ENCODE measurements at regions not wholly inside any gene's neighbourhood (a gene's known extent, or its start where the extent isn't known, plus 50 kb on each side); places are given as distances from the start of the nearest gene placed in this dataset.

DNA sequence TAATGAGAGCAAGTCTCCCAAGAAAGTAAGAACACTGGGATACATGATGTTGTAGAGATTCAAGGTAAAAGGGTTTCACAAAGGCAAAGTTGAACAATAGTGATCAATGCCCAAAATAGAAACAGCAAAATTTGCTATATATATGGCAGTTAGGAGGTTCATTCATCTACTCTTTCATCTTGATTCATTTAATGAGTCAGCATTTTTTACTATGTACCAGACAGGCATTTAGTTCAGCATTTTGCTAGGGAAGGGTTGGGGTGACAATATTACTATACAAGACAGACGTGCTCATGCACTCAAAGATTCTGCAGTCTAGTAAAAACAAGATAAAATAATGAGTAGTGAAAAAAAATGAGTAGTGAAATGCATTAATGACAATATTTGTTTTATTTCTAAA lies 264.9 kb upstream of the LMO3 start (continued):
- TF ChIP-seq, protein P1, sequence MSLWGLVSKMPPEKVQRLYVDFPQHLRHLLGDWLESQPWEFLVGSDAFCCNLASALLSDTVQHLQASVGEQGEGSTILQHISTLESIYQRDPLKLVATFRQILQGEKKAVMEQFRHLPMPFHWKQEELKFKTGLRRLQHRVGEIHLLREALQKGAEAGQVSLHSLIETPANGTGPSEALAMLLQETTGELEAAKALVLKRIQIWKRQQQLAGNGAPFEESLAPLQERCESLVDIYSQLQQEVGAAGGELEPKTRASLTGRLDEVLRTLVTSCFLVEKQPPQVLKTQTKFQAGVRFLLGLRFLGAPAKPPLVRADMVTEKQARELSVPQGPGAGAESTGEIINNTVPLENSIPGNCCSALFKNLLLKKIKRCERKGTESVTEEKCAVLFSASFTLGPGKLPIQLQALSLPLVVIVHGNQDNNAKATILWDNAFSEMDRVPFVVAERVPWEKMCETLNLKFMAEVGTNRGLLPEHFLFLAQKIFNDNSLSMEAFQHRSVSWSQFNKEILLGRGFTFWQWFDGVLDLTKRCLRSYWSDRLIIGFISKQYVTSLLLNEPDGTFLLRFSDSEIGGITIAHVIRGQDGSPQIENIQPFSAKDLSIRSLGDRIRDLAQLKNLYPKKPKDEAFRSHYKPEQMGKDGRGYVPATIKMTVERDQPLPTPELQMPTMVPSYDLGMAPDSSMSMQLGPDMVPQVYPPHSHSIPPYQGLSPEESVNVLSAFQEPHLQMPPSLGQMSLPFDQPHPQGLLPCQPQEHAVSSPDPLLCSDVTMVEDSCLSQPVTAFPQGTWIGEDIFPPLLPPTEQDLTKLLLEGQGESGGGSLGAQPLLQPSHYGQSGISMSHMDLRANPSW (CRISPR knock-in tag; conservative IDR thresholded peaks at IDR 0.05; ENCODE audit: low read depth), result no peak

DNA sequence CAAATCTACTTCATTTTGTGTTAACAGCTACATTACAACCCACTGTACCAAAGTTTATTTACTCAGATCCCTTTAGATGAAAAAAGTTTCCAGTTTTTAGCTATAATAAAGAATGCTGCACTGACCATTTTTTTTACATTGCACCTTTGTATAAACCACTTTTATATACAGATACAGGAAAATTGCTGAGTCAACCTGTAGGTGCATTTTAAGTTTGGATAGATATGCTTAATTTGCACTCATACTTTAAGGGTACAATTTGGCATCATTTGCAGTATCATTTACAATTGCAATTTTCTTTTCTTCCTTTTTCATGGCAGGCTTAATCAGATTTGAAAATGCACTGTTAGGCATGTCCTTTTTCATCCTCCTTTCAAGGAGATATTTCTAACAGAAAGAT lies 257.8 kb upstream of the LMO3 start:
- H3K36me3 Mint-ChIP-seq, result no peaks in the 10 kb centered on the region
- H3K4me3 Mint-ChIP-seq, result no peak overlapping the region
- no peak overlapping the region for H3K27ac Mint-ChIP-seq
- ATAC-seq, result no peak
- TF ChIP-seq ZNF423 (CRISPR knock-in tag; IDR thresholded peaks at IDR 0.05), result no peak
- no peak for TF ChIP-seq GABPB1 (CRISPR knock-in tag; IDR thresholded peaks at IDR 0.05)
- TF ChIP-seq, protein P2, sequence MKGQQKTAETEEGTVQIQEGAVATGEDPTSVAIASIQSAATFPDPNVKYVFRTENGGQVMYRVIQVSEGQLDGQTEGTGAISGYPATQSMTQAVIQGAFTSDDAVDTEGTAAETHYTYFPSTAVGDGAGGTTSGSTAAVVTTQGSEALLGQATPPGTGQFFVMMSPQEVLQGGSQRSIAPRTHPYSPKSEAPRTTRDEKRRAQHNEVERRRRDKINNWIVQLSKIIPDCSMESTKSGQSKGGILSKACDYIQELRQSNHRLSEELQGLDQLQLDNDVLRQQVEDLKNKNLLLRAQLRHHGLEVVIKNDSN (CRISPR knock-in tag; IDR thresholded peaks at IDR 0.05), result no peak
- no peak for TF ChIP-seq CREB1 (CRISPR knock-in tag; IDR thresholded peaks at IDR 0.05)
- no peak for TF ChIP-seq ZNF416 (CRISPR knock-in tag; IDR thresholded peaks at IDR 0.05)
- TF ChIP-seq, protein P3, sequence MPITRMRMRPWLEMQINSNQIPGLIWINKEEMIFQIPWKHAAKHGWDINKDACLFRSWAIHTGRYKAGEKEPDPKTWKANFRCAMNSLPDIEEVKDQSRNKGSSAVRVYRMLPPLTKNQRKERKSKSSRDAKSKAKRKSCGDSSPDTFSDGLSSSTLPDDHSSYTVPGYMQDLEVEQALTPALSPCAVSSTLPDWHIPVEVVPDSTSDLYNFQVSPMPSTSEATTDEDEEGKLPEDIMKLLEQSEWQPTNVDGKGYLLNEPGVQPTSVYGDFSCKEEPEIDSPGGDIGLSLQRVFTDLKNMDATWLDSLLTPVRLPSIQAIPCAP (CRISPR knock-in tag; IDR thresholded peaks at IDR 0.05), result no peak
- TF ChIP-seq ZNF232 (CRISPR knock-in tag; IDR thresholded peaks at IDR 0.05), result no peak
- TF ChIP-seq, protein P4, sequence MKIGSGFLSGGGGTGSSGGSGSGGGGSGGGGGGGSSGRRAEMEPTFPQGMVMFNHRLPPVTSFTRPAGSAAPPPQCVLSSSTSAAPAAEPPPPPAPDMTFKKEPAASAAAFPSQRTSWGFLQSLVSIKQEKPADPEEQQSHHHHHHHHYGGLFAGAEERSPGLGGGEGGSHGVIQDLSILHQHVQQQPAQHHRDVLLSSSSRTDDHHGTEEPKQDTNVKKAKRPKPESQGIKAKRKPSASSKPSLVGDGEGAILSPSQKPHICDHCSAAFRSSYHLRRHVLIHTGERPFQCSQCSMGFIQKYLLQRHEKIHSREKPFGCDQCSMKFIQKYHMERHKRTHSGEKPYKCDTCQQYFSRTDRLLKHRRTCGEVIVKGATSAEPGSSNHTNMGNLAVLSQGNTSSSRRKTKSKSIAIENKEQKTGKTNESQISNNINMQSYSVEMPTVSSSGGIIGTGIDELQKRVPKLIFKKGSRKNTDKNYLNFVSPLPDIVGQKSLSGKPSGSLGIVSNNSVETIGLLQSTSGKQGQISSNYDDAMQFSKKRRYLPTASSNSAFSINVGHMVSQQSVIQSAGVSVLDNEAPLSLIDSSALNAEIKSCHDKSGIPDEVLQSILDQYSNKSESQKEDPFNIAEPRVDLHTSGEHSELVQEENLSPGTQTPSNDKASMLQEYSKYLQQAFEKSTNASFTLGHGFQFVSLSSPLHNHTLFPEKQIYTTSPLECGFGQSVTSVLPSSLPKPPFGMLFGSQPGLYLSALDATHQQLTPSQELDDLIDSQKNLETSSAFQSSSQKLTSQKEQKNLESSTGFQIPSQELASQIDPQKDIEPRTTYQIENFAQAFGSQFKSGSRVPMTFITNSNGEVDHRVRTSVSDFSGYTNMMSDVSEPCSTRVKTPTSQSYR (CRISPR knock-in tag; IDR thresholded peaks at IDR 0.05), result no peak
- TF ChIP-seq RORB (CRISPR knock-in tag; IDR thresholded peaks at IDR 0.05), result no peak
- TF ChIP-seq, protein P5, sequence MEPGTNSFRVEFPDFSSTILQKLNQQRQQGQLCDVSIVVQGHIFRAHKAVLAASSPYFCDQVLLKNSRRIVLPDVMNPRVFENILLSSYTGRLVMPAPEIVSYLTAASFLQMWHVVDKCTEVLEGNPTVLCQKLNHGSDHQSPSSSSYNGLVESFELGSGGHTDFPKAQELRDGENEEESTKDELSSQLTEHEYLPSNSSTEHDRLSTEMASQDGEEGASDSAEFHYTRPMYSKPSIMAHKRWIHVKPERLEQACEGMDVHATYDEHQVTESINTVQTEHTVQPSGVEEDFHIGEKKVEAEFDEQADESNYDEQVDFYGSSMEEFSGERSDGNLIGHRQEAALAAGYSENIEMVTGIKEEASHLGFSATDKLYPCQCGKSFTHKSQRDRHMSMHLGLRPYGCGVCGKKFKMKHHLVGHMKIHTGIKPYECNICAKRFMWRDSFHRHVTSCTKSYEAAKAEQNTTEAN (CRISPR knock-in tag; IDR thresholded peaks at IDR 0.05), result no peak
- no peak for TF ChIP-seq ZBTB21 (CRISPR knock-in tag; IDR thresholded peaks at IDR 0.05; ENCODE audit: borderline replicate concordance)
- no peak for TF ChIP-seq SP1 (CRISPR knock-in tag; conservative IDR thresholded peaks at IDR 0.05)
- TF ChIP-seq, protein P6, sequence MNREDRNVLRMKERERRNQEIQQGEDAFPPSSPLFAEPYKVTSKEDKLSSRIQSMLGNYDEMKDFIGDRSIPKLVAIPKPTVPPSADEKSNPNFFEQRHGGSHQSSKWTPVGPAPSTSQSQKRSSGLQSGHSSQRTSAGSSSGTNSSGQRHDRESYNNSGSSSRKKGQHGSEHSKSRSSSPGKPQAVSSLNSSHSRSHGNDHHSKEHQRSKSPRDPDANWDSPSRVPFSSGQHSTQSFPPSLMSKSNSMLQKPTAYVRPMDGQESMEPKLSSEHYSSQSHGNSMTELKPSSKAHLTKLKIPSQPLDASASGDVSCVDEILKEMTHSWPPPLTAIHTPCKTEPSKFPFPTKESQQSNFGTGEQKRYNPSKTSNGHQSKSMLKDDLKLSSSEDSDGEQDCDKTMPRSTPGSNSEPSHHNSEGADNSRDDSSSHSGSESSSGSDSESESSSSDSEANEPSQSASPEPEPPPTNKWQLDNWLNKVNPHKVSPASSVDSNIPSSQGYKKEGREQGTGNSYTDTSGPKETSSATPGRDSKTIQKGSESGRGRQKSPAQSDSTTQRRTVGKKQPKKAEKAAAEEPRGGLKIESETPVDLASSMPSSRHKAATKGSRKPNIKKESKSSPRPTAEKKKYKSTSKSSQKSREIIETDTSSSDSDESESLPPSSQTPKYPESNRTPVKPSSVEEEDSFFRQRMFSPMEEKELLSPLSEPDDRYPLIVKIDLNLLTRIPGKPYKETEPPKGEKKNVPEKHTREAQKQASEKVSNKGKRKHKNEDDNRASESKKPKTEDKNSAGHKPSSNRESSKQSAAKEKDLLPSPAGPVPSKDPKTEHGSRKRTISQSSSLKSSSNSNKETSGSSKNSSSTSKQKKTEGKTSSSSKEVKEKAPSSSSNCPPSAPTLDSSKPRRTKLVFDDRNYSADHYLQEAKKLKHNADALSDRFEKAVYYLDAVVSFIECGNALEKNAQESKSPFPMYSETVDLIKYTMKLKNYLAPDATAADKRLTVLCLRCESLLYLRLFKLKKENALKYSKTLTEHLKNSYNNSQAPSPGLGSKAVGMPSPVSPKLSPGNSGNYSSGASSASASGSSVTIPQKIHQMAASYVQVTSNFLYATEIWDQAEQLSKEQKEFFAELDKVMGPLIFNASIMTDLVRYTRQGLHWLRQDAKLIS (CRISPR knock-in tag; IDR thresholded peaks at IDR 0.05; ENCODE audit: borderline replicate concordance), result no peak
- no peaks in the 10 kb centered on the region for H3K9me3 Mint-ChIP-seq
- POLR2A ChIA-PET, result no interaction called here
- H3K27me3 Mint-ChIP-seq (ENCODE audit: low read depth), result no peaks in the 10 kb centered on the region
- CTCF ChIA-PET, result no interaction called here
- DNase-seq (ENCODE audit: low spot score), result no peak
- no peaks in the 10 kb centered on the region for H3K4me1 Mint-ChIP-seq
